OCI-LY3 (cell line): ENCODE measurements at regions not wholly inside any gene's neighbourhood (a gene's known extent, or its start where the extent isn't known, plus 50 kb on each side); places are given as distances from the start of the nearest gene placed in this dataset.

Source experiments
- H2AFZ ChIP-seq: fragments of 200-600, 300-600 bp; shearing (Covaris generic); 2 replicates; pipeline ENCODE4 v1.6.0; 2014; ENCODE audit warnings: antibody characterized with exemption, low read depth, low read length
- H3K27ac ChIP-seq: fragments of 200-600, 300-600 bp; sonication (generic); 2 replicates; pipeline ENCODE4 v1.5.1; 2014; ENCODE audit warnings: mild to moderate bottlenecking, low read length, moderate library complexity, mixed read lengths
- H3K27me3 ChIP-seq: fragments of 200-600, 300-600 bp; sonication (generic); 2 replicates; pipeline ENCODE4 v1.6.1; 2014; ENCODE audit warnings: low read depth, low read length, mixed read lengths
- H3K36me3 ChIP-seq: fragments of 200-600, 300-600 bp; sonication (generic); replicated peaks from 2 replicates; pipeline ENCODE3; 2014; ENCODE audit warnings: low read depth, low read length, mixed read lengths
- H3K4me1 ChIP-seq: fragments of 300-600, 200-600 bp; sonication (generic); 2 replicates; pipeline ENCODE4 v1.6.1; 2014; ENCODE audit warnings: low read length, mixed read lengths
- H3K4me2 ChIP-seq: fragments of 200-600, 300-600 bp; sonication (generic); 2 replicates; pipeline ENCODE4 v1.6.1; 2014; ENCODE audit warnings: low read length, mixed read lengths
- H3K4me3 ChIP-seq: fragments of 300-600, 200-600 bp; sonication (generic); 2 replicates; pipeline ENCODE4 v1.5.1; 2014; ENCODE audit warnings: antibody characterized with exemption, mild to moderate bottlenecking, low read length, moderate library complexity
- H3K79me2 ChIP-seq: fragments of 300-600, 200-600 bp; shearing (Covaris generic); 2 replicates; pipeline ENCODE4 v1.6.1; 2014; ENCODE audit warnings: mild to moderate bottlenecking, low read length, mixed read lengths
- H3K9ac ChIP-seq: fragments of 300-600, 200-600 bp; shearing (Covaris generic); 2 replicates; pipeline ENCODE4 v1.6.0; 2014; ENCODE audit warnings: mild to moderate bottlenecking, low read length, moderate library complexity
- H3K9me3 ChIP-seq: fragments of 200-600, 300-600 bp; shearing (Covaris generic); 2 replicates; pipeline ENCODE4 v1.6.1; 2014; ENCODE audit warnings: low read length, mixed read lengths; ENCODE audit not compliant: insufficient read depth
- H4K20me1 ChIP-seq: fragments of 200-600, 300-600 bp; sonication (generic); 2 replicates; pipeline ENCODE4 v1.6.1; 2016; ENCODE audit warnings: low read length, mixed read lengths; ENCODE audit not compliant: insufficient read depth
- EZH2phosphoT487 ChIP-seq: fragments of 200-600 bp; shearing (Covaris generic); IDR thresholded peaks from 2 replicates; pipeline ENCODE4 v1.6.1; 2018; ENCODE audit warnings: antibody characterized with exemption, mixed run types, low read depth
- TF ChIP-seq, protein P1 (sequence below): fragments of 200-600, 300-600 bp; sonication (generic); IDR thresholded peaks from 2 replicates; pipeline ENCODE4 v1.5.1; 2014; ENCODE audit warnings: antibody characterized with exemption, low read length, low read depth

DNA sequence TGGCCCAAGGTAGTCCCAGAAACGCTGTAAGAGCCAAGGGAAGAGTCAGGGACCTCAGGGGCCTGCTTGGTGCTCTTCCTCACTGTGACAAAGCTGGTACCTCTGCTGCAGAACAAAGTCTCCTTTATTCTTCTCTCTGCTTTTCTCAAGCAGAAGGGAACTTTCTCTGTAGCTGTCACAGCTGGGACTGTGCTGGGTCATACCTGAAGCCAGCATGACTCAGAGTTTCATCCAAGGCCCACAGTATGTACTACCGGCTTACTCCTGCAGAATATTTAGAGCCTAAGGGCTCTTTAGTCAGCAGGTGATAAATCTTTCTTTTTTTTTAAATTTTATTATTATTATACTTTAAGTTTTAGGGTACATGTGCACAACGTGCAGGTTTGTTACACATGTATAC is 183.2 kb downstream of the TINAG start:
- no peak overlapping the region for H3K4me2 ChIP-seq
- no peaks in the 10 kb centered on the region for H4K20me1 ChIP-seq
- H3K9ac ChIP-seq: no peak overlapping the region
- H3K27ac ChIP-seq: no peak overlapping the region
- H3K27me3 ChIP-seq: no peaks in the 10 kb centered on the region
- H3K36me3 ChIP-seq: no peaks in the 10 kb centered on the region
- no peaks in the 10 kb centered on the region for H3K79me2 ChIP-seq
- H3K4me3 ChIP-seq: no peak overlapping the region
- H2AFZ ChIP-seq: no peak overlapping the region
- H3K9me3 ChIP-seq: peaks cover 1% of the 10 kb centered on the region; the same call in 1 of the 2 replicates
- H3K4me1 ChIP-seq: no peaks in the 10 kb centered on the region
- TF ChIP-seq, protein P1, sequence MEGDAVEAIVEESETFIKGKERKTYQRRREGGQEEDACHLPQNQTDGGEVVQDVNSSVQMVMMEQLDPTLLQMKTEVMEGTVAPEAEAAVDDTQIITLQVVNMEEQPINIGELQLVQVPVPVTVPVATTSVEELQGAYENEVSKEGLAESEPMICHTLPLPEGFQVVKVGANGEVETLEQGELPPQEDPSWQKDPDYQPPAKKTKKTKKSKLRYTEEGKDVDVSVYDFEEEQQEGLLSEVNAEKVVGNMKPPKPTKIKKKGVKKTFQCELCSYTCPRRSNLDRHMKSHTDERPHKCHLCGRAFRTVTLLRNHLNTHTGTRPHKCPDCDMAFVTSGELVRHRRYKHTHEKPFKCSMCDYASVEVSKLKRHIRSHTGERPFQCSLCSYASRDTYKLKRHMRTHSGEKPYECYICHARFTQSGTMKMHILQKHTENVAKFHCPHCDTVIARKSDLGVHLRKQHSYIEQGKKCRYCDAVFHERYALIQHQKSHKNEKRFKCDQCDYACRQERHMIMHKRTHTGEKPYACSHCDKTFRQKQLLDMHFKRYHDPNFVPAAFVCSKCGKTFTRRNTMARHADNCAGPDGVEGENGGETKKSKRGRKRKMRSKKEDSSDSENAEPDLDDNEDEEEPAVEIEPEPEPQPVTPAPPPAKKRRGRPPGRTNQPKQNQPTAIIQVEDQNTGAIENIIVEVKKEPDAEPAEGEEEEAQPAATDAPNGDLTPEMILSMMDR: no peak
- no peak for TF ChIP-seq EZH2phosphoT487

DNA sequence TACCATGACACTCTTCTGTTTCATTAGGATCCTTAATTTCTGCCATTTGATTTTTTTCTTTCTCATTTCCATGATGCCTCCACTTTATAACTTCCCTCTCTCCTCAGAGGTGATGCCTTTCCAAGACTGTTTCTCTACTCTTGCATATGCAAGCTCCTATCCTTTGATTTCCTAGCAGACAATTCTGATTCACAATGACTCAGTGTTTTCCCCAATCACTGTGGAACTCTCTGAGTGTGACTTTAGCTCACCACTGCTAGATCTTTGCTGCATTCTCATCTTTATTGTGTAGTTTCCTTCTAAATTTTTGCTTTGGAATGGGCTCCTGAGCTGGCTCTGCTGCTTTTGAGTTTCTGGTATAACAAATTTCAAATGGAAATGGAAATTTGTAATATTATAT is 184.9 kb downstream of the TINAG start:
- no peaks in the 10 kb centered on the region for H3K79me2 ChIP-seq
- no peaks in the 10 kb centered on the region for H3K36me3 ChIP-seq
- no peak overlapping the region for H3K27ac ChIP-seq
- peaks cover 6% of the 10 kb centered on the region; the same call in 1 of the 2 replicates for H3K9me3 ChIP-seq
- no peaks in the 10 kb centered on the region for H4K20me1 ChIP-seq
- no peak overlapping the region for H3K4me2 ChIP-seq
- H3K4me3 ChIP-seq: no peak overlapping the region
- H3K4me1 ChIP-seq: no peaks in the 10 kb centered on the region
- H2AFZ ChIP-seq: no peak overlapping the region
- no peaks in the 10 kb centered on the region for H3K27me3 ChIP-seq
- no peak overlapping the region for H3K9ac ChIP-seq
- TF ChIP-seq EZH2phosphoT487: no peak
- TF ChIP-seq, protein P1: no peak

DNA sequence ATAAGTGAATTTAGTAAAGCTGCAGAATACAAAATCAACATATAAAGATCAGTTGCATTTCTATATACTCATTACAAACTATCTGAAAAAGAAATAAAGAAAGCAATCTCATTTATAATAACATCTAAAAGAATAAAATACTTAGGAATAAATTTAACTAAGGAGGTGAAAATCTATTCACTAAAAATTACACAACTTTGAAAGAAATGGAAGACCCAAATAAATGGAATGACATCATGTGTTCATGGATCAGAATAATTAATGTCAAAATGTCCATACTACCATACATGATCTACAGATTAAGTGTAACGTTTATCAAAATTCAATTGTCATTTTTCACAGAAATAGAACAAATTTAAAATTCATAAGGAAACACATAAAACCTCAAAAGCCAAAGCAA is 194.9 kb downstream of the TINAG start:
- no peaks in the 10 kb centered on the region for H3K36me3 ChIP-seq
- H3K9ac ChIP-seq: no peak overlapping the region
- H4K20me1 ChIP-seq: no peaks in the 10 kb centered on the region
- H3K27ac ChIP-seq: no peak overlapping the region
- no peak overlapping the region for H2AFZ ChIP-seq
- H3K9me3 ChIP-seq: peaks cover 5% of the 10 kb centered on the region; the same call in 1 of the 2 replicates
- TF ChIP-seq, protein P1: no peak
- TF ChIP-seq EZH2phosphoT487: no peak
- H3K4me2 ChIP-seq: no peak overlapping the region
- H3K4me3 ChIP-seq: no peak overlapping the region
- H3K4me1 ChIP-seq: no peaks in the 10 kb centered on the region
- H3K79me2 ChIP-seq: no peaks in the 10 kb centered on the region
- no peaks in the 10 kb centered on the region for H3K27me3 ChIP-seq

DNA sequence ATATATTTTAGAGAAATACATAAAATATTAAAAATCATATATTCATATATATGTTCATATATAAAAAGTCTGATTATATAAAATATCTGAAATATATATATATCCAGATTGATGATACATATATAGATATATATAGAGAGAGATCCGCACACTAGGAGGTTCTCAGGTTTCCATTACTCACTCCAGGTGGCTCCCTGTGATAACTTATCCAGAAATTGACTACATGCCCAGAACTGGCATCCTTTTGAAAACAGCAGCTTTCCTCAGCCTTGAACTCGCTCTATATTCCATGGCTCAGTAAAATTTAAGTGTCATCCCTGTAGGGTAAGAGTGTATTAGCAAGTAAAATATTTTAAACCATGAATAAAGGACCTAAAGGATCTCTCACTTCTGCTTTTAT is 206.8 kb downstream of the TINAG start:
- no peak overlapping the region for H3K27ac ChIP-seq
- H3K79me2 ChIP-seq: no peaks in the 10 kb centered on the region
- H3K27me3 ChIP-seq: no peaks in the 10 kb centered on the region
- H2AFZ ChIP-seq: no peak overlapping the region
- no peak overlapping the region for H3K4me3 ChIP-seq
- H3K9me3 ChIP-seq: no peaks in the 10 kb centered on the region
- TF ChIP-seq, protein P1: no peak
- no peak for TF ChIP-seq EZH2phosphoT487
- H3K9ac ChIP-seq: no peak overlapping the region
- H3K4me2 ChIP-seq: no peak overlapping the region
- H3K4me1 ChIP-seq: no peaks in the 10 kb centered on the region
- no peaks in the 10 kb centered on the region for H3K36me3 ChIP-seq
- H4K20me1 ChIP-seq: no peaks in the 10 kb centered on the region
